GM19043 (cell line): ENCODE measurements at regions not wholly inside any gene's neighbourhood (a gene's known extent, or its start where the extent isn't known, plus 50 kb on each side); places are given as distances from the start of the nearest gene placed in this dataset.
"Not testable (repeated sequence)": the region's sequence is repeated elsewhere in the genome, so short reads cannot be mapped to it uniquely, and the experiment has no call there.

ENCODE experiments used
- ATAC-seq: cut with Tn5 transposase; IDR thresholded peaks from one replicate; pipeline ENCODE4 v1.9.1; 2021; ENCODE audit warnings: low read depth; ENCODE audit not compliant: unreplicated experiment

DNA sequence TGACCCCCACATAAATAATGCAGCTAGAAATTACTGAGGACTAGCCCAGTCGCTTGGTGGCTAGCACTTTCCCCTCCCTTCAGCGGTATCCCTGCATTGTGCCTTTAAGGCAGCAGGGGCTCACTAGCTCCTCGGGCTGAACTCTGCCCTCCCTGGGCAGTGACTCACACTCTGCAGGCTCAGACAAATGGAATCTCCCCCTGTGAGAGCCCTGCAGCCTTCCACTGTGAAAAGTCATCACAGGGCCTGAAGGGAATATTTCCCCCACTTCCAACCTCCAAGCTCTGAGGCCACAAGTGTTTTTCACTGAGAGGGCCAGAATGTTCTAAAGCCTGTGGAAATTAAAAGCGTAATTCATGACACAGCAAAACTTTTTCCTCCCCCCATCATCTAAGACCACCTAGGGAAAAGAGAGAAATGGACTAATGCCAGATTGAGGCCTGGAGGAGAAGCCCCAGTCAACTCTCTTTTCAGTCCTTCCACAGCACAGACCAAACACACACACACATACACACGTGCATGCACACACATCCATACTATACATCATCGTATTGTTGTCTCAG is 93.6 kb upstream of the COL1A2 start:
- no peak for ATAC-seq

DNA sequence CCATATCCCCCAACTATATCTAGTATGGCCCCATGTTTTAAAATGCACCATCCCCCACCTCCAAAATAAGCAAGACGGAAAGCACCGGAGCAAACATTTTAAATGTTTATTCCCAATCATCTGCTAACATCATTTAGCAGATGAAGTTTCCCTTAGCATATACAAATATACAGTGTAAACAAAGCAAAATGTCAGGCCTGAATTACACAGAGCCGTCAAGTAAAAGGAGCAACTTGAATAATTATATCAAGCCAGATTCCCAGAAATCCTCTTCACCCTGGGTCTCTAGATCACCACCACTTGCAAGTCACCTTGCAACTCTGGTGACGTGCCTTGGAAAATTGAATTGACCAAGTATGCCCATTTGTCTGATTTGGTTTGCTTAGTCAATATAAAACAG is 91.6 kb upstream of the COL1A2 start:
- ATAC-seq = no peak

DNA sequence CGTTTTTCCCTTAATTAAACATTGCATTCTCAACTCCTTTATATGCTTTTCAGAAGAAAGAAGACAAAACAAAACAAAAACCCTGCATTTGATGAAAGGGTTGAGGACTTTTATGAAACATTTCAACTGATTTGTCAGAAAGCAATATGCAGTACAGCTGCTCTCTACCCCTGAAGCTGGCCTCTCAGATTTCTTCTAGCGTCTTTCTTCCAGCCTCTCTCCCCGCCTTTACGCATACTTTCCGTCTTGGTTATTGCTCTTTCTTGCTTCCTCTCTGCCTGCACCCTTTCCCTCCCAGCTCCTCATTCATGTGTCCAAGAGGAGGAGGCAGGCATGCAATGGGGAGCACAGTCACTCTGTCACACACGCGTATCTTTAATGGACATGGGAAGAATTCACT is 91.0 kb upstream of the COL1A2 start:
- ATAC-seq = no peak

DNA sequence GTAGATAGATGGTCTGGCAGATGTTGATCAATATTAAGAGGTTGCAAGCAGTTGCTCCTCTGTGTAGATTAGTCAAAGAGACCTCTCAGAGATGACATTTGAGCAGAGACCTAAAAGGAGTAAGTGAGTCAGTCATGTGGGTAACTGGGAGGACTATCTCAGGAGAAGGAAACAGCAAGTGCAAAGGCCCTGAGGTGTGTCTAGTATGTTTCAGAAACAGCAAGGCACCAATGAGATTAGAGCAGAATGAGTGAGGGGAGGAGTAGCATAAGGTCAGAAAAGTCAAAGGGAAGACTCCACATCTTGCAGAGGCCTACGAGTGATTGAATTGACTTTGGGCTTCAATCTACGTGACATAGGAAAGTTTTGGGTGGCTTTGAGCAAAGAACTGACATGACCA is 89.8 kb upstream of the COL1A2 start:
- no peak for ATAC-seq

DNA sequence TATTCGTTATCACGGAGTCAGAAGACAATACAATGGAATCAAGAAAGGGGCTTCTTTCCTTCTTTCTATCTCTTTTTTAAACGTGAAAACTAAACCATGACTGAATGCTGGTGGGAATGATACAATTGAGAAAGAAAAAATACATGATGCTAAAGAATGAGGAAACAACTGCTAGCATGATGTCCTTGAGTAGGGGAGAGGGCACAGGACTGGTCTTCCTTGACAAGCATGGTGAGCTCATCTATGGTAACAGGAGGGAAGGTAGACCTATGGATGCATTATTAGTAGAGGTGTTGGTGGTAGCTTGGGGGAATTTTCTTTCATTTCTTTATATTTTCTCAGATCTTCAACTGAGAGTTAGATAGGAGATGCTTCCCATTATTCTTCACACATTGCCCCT is 88.9 kb upstream of the COL1A2 start:
- ATAC-seq = no peak

DNA sequence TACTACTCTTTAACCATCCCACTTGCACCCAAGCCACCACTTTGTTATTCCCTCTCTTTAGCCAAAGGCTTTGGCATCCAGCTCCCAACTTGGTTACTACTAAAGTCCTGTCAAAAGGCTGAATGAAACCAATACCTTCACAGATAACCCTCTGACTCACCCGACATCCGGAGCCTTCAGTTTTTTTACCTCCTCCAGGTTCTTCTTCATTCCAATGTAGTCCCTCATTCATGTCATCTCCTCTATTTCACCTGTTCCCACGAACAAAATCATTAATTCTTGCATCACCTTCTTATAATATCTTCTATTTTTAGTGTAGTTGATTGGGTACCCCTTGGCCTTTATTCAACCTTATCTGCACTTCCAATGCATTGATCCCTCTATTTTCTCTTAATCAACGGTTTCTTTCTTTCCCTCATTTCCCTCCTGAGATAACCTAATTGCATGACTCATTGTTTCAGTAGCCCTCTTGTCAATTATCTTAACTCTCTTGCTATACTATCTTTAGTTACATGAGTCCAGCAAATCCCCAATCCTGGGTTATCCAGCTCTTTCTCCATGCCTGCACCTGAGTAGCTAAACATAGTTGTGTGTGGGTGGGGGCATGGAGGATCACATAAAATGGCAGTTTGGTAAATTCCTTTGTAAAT is 87.2 kb upstream of the COL1A2 start:
- ATAC-seq = no peak

DNA sequence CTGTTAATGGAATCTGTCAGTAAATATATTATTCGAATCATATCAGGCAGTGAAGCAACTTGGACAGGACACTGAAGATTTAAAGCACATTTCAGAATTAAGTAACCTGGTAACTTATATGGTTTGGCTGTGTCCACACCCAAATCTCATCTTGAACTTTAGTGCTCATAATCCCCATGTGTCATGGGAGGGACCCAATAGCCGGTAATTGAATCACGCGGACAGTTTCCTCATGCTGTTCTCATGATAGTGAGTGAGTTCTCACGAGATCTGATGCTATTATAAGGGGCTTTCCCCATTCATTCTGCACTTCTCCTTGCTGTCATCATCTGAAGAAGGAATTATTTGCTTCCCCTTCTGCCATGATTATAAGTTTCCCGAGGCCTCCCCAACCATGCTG is 83.2 kb upstream of the COL1A2 start:
- no peak for ATAC-seq

DNA sequence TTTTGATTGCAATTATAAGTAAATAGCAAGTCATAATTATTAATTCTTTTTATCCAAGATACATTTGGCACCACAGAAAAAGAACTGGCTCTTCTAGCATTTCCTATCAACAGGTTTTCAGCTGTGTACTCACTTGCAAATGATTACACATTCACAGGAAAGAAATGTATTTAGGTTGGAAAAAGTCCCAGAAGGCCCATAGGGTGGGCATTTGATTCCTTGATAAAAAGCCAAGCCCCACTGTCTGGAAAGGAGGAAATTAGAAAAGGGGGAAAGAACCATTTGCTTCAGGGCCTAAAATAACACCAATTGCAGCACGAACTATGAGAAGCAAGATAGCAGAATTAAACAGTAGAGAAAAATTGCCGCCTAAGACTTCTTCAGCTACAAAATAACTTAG is 80.8 kb upstream of the COL1A2 start:
- ATAC-seq = no peak

DNA sequence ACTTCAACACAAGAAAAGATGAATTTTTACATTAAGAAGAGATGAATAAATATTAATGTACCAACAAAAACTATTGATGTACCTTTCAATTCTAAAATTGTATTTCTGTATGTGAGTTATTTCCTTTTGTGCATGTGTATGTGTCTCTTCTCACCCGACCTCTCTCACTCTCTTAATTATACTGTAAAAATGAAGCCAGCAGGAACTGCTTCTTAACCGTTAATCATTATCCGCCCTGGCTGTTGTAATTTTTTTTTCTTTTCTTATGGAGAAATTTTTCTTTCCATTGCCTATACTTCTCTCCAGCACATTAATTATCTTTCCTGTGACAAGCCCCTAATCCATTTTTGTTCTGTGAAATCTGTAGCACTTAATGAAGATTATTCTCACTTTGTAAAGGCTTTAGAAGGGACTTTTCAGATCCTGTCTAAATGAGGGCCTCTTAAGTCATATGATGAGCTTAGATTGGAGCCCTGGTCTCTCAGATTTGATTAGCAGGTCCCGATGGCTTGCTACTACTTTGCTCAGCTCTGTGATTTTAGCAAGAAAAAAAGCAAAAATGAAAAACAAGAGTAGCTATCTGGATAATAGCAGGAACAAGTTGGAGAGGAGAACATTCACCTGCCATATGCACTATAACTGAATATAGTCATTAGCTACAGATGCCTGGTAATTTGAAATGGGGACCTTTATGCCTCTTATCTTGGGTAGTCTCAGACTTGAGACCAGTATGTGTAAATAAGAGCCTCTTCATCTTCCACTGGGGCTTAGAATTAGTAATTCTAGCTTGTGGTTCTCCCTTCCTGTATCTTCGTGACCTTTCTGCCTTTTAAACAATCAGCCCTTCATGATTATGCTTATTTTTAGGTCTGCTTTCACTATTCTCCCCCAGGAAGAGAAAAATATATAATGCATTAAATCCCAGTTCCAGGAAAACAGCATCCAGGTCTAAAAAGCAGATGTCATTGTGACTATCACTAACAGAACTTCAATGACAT is 80.0 kb upstream of the COL1A2 start:
- ATAC-seq = no peak

DNA sequence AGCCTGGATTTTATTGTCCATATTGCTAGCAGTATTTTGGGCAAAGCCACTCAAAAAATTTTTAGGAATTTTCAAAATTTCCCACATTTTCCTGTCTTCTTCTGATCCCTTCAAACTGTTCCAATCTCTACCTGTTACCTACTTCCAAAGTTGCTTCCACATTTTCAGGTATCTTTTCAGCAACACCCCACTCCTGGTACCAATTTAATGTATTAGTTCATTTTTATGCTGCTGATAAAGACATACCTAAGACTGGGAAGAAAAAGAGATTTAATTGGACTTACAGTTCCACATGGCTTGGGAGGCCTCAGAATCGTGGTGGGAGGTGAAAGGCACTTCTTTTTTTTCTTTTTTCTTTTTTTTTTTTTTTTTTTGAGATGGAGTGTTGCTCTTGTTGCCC is 73.6 kb upstream of the COL1A2 start:
- ATAC-seq = not testable (repeated sequence)

DNA sequence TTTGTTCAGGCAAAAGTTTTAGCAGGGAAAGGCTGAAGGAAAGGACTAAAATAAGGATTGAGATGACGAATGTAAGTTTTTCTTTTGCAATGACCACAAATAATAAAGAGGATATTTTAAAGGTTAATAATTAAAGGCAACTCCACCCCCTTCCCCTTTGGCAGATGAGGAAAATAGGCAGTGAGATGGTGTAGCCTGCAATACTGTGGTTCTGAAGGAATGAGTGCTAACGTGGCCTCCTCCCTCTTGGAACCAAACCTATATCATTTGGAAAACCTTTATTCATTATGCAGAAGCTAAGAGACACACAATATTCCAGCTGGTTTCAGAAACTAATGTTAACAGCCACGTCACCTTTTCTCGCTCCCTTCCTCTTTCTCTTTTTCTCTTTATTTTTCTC is 70.9 kb upstream of the COL1A2 start:
- no peak for ATAC-seq

DNA sequence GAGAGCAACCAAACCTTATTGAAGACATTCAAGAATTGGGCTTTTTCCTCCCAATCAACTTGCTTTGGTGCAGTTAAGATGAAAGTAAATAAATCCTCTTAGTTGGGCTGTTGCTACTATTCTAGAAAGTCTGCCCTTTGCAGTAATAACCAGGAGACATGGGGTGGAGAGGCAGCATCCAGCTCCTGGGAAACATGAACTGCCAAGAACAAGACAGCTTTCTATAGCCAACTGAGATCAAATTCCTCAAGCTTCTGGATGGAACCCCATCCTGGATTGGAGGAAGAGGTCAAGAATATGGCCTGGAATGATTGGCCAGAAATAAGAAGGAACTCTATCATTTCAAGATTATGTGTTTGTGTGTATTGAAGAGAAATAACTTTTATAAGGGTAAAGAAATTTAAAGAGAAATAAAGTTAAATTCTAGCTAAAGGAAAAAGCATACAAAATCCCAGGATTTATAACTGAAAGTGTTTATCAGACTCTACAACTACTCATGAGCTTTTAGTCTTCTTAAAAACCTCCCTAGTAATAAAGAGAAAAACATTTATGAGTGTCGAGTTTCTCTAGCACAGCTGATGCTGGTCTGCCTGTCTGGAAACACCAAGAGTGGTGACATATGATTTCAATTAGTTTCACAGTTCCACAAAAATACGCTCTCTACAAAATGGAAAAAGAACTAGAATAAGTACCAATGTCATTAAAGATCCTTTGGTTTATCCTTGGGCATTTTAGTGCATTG is 70.1 kb upstream of the COL1A2 start:
- no peak for ATAC-seq

DNA sequence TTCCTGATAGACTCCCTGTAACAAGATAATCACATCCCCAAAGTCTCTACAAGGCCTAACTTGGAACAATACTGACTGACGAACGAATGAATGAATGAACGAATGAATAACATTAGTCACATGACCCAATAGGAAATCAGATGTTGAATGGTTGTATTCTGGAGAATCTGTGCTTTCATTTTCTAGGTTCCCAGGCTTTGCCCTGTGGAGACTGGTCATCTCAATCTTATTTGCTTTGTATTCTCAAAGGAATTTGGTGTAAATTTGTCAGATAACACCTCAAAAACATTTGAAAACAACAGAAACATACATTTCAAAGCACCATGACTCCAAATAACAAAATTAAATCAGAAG is 69.6 kb upstream of the COL1A2 start:
- no peak for ATAC-seq

DNA sequence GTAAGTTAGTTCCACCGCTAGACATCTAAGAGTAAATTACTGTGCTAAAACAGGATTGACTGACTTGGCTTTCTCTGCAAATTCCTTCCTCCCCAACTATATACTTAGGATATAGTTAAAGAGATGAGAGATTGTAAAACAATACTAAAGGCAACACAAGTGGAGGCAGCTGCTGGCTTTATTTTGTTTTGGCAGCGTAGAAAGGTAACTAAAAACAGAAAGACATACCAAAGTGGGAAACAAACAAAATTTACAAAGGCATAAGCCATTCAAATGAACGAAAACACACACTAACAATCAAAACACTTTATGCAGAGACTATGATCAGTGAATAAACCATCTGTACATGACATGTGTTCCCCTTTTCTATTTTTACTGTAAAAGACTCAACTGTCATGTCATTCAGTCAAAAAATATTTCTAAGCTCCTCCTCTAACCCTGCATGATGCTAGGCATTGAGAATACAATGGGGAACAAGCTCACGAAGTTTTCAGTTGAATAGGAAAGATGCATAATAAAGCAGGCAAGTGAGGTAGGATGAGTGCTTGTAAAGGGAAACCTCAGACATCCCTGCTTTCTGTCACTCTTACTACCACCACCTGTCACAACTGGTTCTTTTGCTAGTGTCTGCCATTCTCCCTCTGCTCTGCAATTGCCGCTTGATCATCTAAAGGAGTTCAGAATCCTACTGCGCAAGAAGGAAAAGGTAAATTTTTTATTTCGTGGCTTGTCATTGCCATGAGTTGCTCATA is 64.2 kb upstream of the COL1A2 start:
- no peak for ATAC-seq

DNA sequence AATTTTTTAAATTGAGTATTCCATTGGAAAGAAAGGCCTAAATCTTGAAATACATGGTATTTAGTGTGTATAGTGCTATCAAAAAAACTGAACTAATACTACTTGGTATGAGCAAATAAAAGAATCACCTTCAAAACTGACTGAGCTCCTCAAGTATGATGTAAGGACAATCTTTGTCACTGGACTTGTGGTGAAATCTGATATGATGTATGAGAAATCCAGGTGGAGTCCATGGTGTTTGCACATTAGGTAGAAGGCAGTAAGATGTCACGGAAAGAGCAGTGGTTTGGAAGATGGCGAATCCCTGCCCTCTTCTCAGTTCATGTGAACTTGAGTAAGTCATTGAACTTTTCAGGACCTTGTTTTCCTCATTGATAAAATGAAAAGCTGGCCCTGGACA is 62.1 kb upstream of the COL1A2 start:
- ATAC-seq = no peak

DNA sequence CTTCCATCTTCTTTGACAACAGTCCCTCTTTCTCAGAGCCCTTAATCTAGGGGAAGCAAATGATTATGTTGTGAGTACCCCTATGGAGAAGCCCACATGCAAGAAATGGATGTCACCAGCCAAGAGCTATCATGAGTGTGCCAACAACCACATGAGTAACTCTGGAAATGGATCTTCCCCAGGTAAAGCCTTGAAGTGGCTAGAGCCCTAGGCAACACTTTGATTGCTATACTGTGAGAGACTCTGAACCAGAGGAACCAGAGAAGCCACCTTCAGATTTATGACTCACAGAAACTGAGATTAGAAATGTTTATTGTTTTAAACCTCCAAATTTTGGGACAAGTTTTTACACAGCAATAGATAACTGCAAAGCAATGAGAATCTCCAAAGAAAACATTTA is 60.9 kb upstream of the COL1A2 start:
- ATAC-seq = no peak

DNA sequence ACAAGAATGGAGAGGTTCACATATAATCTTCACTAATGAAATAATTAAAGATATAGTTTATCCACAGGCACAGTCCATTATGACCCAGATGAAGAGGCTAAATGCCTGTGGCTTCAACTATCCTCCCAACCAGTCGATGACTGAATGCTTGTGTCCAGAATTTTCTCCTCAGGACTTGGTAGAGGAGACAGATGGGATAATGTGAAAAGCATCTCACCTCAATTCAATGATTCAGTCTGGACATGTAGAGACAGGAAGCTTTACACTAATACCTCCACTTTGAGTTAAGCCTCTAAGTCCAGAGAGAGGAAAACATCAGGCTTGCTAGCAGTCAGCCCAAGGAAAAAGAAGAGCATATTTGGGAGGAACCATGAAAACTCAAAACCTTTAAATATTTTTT is 59.1 kb upstream of the COL1A2 start:
- ATAC-seq = no peak

DNA sequence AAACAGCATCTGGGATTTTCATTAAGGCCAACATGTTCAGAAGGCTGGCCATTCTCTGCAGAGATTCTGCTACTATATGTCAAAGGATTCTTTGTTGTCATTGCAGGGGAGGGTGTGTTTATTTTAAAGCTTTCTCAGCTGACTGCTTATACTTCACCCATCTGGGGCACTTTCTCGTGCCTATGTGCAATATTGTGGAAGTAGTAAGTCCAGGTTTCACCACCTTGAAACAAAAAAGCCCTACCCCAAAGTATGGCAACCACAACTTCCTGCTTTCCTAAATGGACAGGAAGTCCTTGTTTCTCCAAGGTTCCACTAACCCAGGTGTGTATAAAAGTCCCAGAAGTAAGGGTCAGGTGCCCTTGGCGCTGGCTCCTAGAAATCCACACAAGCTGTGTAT is 58.7 kb upstream of the COL1A2 start:
- no peak for ATAC-seq

DNA sequence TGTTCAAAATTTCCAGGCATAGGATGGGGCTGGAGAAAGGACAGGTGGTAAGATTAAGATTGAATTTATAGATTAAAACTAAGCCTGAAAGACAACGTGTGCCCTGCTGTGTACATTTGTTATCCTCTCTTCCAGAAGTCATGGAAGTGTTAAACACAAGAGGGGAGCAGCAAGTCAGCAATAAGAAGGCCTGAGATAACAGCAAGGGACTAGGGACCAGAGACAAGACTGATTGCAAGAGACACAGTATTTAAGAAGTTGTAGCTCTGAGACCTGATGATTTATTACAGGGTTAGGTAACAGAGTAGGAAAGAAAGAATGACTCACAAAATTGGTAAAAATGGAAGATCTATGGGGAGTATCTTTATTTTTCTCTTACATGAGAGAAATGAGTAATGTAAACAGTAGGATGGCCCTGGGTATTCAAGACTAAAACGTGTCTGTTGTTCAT is 55.7 kb upstream of the COL1A2 start:
- ATAC-seq = no peak

DNA sequence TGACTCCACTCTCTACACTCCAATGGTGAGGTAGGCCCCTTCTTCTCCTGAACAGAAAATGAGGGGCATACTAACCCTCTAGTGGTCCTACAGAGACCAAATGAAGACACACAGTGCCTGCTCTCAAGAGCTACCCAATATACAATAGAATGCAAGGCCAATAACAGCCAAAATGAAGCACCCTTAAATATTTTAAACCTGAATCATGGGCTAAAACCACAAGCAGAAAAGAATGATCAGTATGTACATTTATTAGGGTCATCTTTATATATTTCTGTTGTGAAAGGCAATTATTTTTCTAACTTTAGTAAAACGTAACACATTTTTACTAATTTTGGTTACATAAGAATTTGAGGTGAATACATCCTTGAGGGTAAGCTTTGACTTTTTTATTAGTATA is 49.9 kb upstream of the COL1A2 start:
- no peak for ATAC-seq
